Right atrium auricular region (tissue), 2 donors: ENCODE measurements at regions not wholly inside any gene's neighbourhood (a gene's known extent, or its start where the extent isn't known, plus 50 kb on each side); places are given as distances from the start of the nearest gene placed in this dataset.

ENCODE experiments used
- DNase-seq: peaks from one replicate; pipeline ENCODE4 v3.0.0-alpha.2; 2019; ENCODE audit warnings: low spot score
- H3K27ac ChIP-seq, 2 donors: fragments of 200-600 bp; sonication (generic); 1 replicate in 1 of 2; 2 replicates in 1 of 2; pipeline ENCODE4 v1.5.1; 2016 to 2019
- H3K27me3 ChIP-seq, 2 donors: fragments of 200-600 bp; sonication (generic); one replicate each; pipeline versions ENCODE4 v1.5.1 to v1.6.0; 2017 to 2019
- H3K36me3 ChIP-seq: fragments of 200-600 bp; sonication (generic); one replicate; pipeline ENCODE4 v1.5.1; 2016
- H3K4me1 ChIP-seq, 2 donors: fragments of 200-600 bp; sonication (generic); one replicate each; pipeline versions ENCODE4 v1.5.1 to v1.6.0; 2017 to 2019
- H3K4me3 ChIP-seq, 2 donors: fragments of 200-600 bp; sonication (generic); 1 replicate in 1 of 2; 2 replicates in 1 of 2; pipeline ENCODE4 v1.5.1; 2017 to 2019; ENCODE audit warnings: mild to moderate bottlenecking in 1 of 2, moderate library complexity in 1 of 2
- H3K9me3 ChIP-seq, 2 donors: fragments of 200-600 bp; sonication (generic); one replicate each; pipeline ENCODE4 v1.5.1; 2019
- CTCF ChIP-seq, 2 donors: fragments of 200-600 bp; sonication (generic); IDR thresholded peaks; one replicate each; pipeline ENCODE4 v1.5.1; 2019; ENCODE audit warnings: antibody characterized with exemption in 2 of 2

GRCh38 chr22:22113701-22114100 lies 130.9 kb upstream of the VPREB1 start:
- DNase-seq = no peak
- no peaks in the 10 kb centered on the region for H3K27me3 ChIP-seq
- TF ChIP-seq CTCF (IDR thresholded peaks at IDR 0.05) = no peak
- no peaks in the 10 kb centered on the region for H3K4me1 ChIP-seq
- H3K36me3 ChIP-seq = no peaks in the 10 kb centered on the region
- H3K9me3 ChIP-seq = no peaks in the 10 kb centered on the region
- no peak overlapping the region for H3K27ac ChIP-seq
- no peak overlapping the region for H3K4me3 ChIP-seq

- Histone ChIP-seq H3K4me1 (no peaks in the 10 kb centered on the region), H3K4me3 (no peak overlapping the region), H3K27me3 (no peaks in the 10 kb centered on the region), H3K36me3 (no peaks in the 10 kb centered on the region), H3K9me3 (no peaks in the 10 kb centered on the region), H3K27ac (no peak overlapping the region)
- TF ChIP-seq CTCF (IDR thresholded peaks at IDR 0.05) = no peak
- no peak for DNase-seq
Observed at GRCh38 chr22:22112533-22113294, 130.1 kb upstream of the TOP3B start.

DNA sequence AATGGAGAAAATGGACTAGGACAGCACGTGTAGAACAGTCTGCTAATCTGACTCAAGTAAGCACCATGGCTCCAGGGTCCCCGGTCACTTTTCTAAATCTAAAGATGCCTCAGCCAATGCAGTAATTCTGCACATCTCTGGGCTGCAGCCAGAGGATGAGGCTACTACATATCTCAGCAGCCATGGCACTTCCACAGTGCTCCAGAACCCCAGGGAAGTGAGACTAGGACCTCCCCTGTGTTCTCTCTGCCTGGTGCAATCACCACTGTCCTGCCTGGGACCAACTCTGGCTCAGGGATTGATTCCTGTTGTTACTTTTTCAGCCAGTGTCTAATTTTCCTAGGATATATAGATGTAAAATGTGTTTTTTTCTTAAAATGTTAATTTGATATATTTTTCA lies 129.4 kb upstream of the TOP3B start:
- Histone ChIP-seq H3K27me3 (no peaks in the 10 kb centered on the region), H3K27ac (no peak overlapping the region), H3K4me1 (no peaks in the 10 kb centered on the region), H3K9me3 (no peaks in the 10 kb centered on the region), H3K36me3 (no peaks in the 10 kb centered on the region), H3K4me3 (no peak overlapping the region)
- no peak for DNase-seq
- TF ChIP-seq CTCF (IDR thresholded peaks at IDR 0.05) = no peak

- no peak for DNase-seq
- no peaks in the 10 kb centered on the region for H3K9me3 ChIP-seq
- no peak for TF ChIP-seq CTCF (IDR thresholded peaks at IDR 0.05)
- H3K4me3 ChIP-seq = no peak overlapping the region
- no peaks in the 10 kb centered on the region for H3K27me3 ChIP-seq
- no peaks in the 10 kb centered on the region for H3K36me3 ChIP-seq
- no peaks in the 10 kb centered on the region for H3K4me1 ChIP-seq
- no peak overlapping the region for H3K27ac ChIP-seq
Observed at GRCh38 chr22:22111267-22111751, 128.7 kb upstream of the TOP3B start.

DNA sequence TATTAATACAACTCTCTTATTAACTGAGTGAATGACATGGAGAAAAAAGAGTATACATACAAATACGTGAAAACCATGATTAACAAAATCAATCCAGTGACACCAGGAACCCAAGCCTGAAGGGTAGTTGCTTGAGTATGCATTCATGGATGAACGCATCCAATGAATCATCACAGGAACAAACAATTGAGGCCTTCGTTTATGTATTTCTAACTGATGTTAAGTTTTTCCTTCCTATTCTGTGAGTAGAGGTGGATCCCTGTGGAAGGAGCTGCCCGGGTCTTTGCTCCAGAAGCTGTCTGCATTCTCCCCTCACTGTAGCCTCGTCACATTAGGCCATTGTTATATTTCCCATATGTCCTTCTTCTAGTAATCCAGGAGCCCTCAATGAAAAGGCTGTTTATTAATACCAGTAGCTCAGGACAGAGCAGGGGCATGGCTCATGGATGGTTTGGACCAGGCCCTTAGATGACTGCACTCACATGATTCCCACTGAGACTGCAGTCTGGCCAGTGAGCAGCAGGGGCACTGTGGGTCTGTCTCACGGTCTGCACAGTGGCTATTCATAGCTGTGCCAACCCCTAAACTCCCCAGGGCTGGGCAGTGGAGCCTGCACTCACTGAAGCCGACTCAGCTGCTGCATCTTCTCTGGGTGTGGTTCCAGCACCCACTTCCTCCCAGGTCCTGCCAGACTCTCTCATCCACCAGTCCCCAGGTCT lies 128.1 kb upstream of the TOP3B start:
- Histone ChIP-seq H3K4me1 (no peaks in the 10 kb centered on the region), H3K27me3 (no peaks in the 10 kb centered on the region), H3K4me3 (no peak overlapping the region), H3K9me3 (no peaks in the 10 kb centered on the region), H3K36me3 (no peaks in the 10 kb centered on the region), H3K27ac (no peak overlapping the region)
- no peak for DNase-seq
- TF ChIP-seq CTCF (IDR thresholded peaks at IDR 0.05) = peak; percentile 15 to 49
